Mammary epithelial cell (primary cell): ENCODE measurements at regions not wholly inside any gene's neighbourhood (a gene's known extent, or its start where the extent isn't known, plus 50 kb on each side); places are given as distances from the start of the nearest gene placed in this dataset.

Source experiments
- CTCF ChIP-seq, 2 donors: IDR thresholded peaks in 1 of 2; conservative IDR thresholded peaks in 1 of 2; 2 replicates each; pipeline ENCODE4 v1.5.1; 2011 to 2012; ENCODE audit warnings: inconsistent platforms in 2 of 2, low read length in 2 of 2, mild to moderate bottlenecking in 2 of 2, control low read depth in 1 of 2, low read depth in 1 of 2; ENCODE audit not compliant: insufficient read depth in 1 of 2; ENCODE audit errors: extremely low read depth in 1 of 2
- EZH2 ChIP-seq: IDR thresholded peaks from 2 replicates; pipeline ENCODE4 v1.6.1; 2012; ENCODE audit warnings: low read length, inconsistent platforms, borderline replicate concordance

GRCh38 chr3:116899253-116899652 lies 189.7 kb downstream of the TUSC7 start:
- TF ChIP-seq CTCF (conservative IDR thresholded peaks at IDR 0.05 in 1 of 2, IDR thresholded peaks at IDR 0.05 in 1 of 2; ENCODE audit: extremely low read depth in 1 of 2, insufficient read depth in 1 of 2, low read depth in 1 of 2, low read length in 2 of 2) = no peak
- TF ChIP-seq EZH2 = no peak
